H1 (cell line): ENCODE measurements at regions not wholly inside any gene's neighbourhood (a gene's known extent, or its start where the extent isn't known, plus 50 kb on each side); places are given as distances from the start of the nearest gene placed in this dataset.

Experiments
- CTCF ChIA-PET: fragments of 300-600 bp; sonication (Branson Sonifier 250); formaldehyde crosslinking; loops from one replicate; lab custom pipeline; 2021; ENCODE audit not compliant: partially characterized antibody; lab: Charles Lee
- POLR2A ChIA-PET: fragments of 300-600 bp; sonication (Branson Sonifier 250); formaldehyde crosslinking; loops from one replicate; lab custom pipeline; 2021; ENCODE audit warnings: inconsistent platforms; ENCODE audit not compliant: partially characterized antibody; lab: Charles Lee
- DNase-seq, 2 experiments: peaks; one replicate each; pipeline versions ENCODE4 v3.0.0 to v3.0.0-alpha.2; 2010 to 2022; ENCODE audit warnings: low spot score in 2 of 2, low read depth in 1 of 2, mixed read lengths in 1 of 2
- FAIRE-seq: peaks from 2 replicates; lab custom pipeline; 2011; peaks lifted over from hg19 to GRCh38; lab: Jason Lieb, UNC
- H2AFZ ChIP-seq: 2 replicates; pipeline ENCODE4 v1.8.1; 2012; ENCODE audit warnings: low read length, inconsistent platforms
- H2AK5ac ChIP-seq: 2 replicates; pipeline ENCODE4 v1.6.1; 2013; ENCODE audit warnings: low read depth, low read length
- H2BK120ac ChIP-seq: replicated peaks from 2 replicates; pipeline ENCODE3; 2013; ENCODE audit warnings: low read depth, low read length, inconsistent platforms
- H2BK12ac ChIP-seq: 2 replicates; pipeline ENCODE4 v1.6.1; 2013; ENCODE audit warnings: low read depth, low read length
- H2BK15ac ChIP-seq: 2 replicates; pipeline ENCODE4 v1.6.1; 2013; ENCODE audit warnings: low read length
- H2BK20ac ChIP-seq: 2 replicates; pipeline ENCODE4 v1.6.1; 2013; ENCODE audit warnings: low read length
- H2BK5ac ChIP-seq: 2 replicates; pipeline ENCODE4 v1.6.1; 2013; ENCODE audit warnings: low read depth, low read length
- H3K14ac ChIP-seq: 2 replicates; pipeline ENCODE4 v1.6.1; 2013; ENCODE audit warnings: inconsistent platforms; ENCODE audit not compliant: insufficient read length
- H3K18ac ChIP-seq: 2 replicates; pipeline ENCODE4 v1.6.1; 2013; ENCODE audit warnings: low read length; ENCODE audit errors: extremely low read depth
- H3K23ac ChIP-seq: 2 replicates; pipeline ENCODE4 v1.6.1; 2013; ENCODE audit warnings: inconsistent platforms; ENCODE audit not compliant: insufficient read length
- H3K23me2 ChIP-seq: 2 replicates; pipeline ENCODE4 v1.6.1; 2013; ENCODE audit warnings: low read depth, low read length
- H3K27ac ChIP-seq: 2 replicates; pipeline ENCODE4 v1.6.1; 2011; ENCODE audit warnings: low read depth, low read length, inconsistent platforms
- H3K27me3 ChIP-seq, 4 experiments: replicated peaks in 1 of 4; 1 replicate in 1 of 4; 2 replicates in 3 of 4; pipeline versions ENCODE4 v1.6.1 to v1.8.1; 2011 to 2013; ENCODE audit warnings: low read length in 3 of 4, mild to moderate bottlenecking in 3 of 4, inconsistent platforms in 2 of 4, mixed read lengths in 2 of 4, moderate library complexity in 1 of 4; ENCODE audit not compliant: control insufficient read depth in 3 of 4, insufficient read depth in 3 of 4; ENCODE audit errors: extremely low read depth in 1 of 4
- H3K36me3 ChIP-seq, 4 experiments: 2 replicates each; pipeline versions ENCODE4 v1.6.1 to v1.8.1; 2011 to 2013; ENCODE audit warnings: mild to moderate bottlenecking in 4 of 4, low read length in 3 of 4, moderate library complexity in 2 of 4, control low read depth in 1 of 4, inconsistent platforms in 1 of 4; ENCODE audit not compliant: insufficient read depth in 4 of 4, control insufficient read depth in 2 of 4
- H3K4ac ChIP-seq: replicated peaks from 2 replicates; pipeline ENCODE3; 2013; ENCODE audit warnings: low read length, low read depth, mixed read lengths, inconsistent platforms; ENCODE audit not compliant: insufficient read length
- H3K4me1 ChIP-seq, 4 experiments: replicated peaks in 1 of 4; 1 replicate in 1 of 4; 2 replicates in 3 of 4; pipeline versions ENCODE4 v1.6.1 to v1.8.1; 2011 to 2013; ENCODE audit warnings: low read length in 3 of 4, inconsistent platforms in 2 of 4, mixed read lengths in 1 of 4; ENCODE audit not compliant: insufficient read depth in 4 of 4, control insufficient read depth in 3 of 4
- H3K4me2 ChIP-seq, 2 experiments: 2 replicates each; pipeline versions ENCODE4 v1.6.1 to v1.8.1; 2011 to 2013; ENCODE audit warnings: low read depth in 2 of 2, low read length in 2 of 2, control low read depth in 1 of 2, inconsistent platforms in 1 of 2, mild to moderate bottlenecking in 1 of 2; ENCODE audit not compliant: insufficient read depth in 1 of 2
- H3K4me3 ChIP-seq, 4 experiments: fragments of 200-600, 300-600 bp in 1 of 4; sonication (generic), shearing (Covaris generic), sonication (Bioruptor Twin) in 1 of 4; 2 replicates each; pipeline versions ENCODE4 v1.5.1 to v1.8.1; 2011 to 2016; ENCODE audit warnings: low read length in 4 of 4, low read depth in 3 of 4, control low read depth in 2 of 4, inconsistent platforms in 2 of 4, mild to moderate bottlenecking in 2 of 4, mixed read lengths in 1 of 4, moderate library complexity in 1 of 4; ENCODE audit not compliant: insufficient read depth in 2 of 4; ENCODE audit errors: extremely low read depth in 1 of 4
- H3K56ac ChIP-seq: replicated peaks from 2 replicates; pipeline ENCODE3; 2013; ENCODE audit warnings: low read depth, mild to moderate bottlenecking, mixed read lengths, low read length, inconsistent platforms; ENCODE audit not compliant: insufficient read length
- H3K79me1 ChIP-seq: 2 replicates; pipeline ENCODE4 v1.6.1; 2013; ENCODE audit warnings: low read depth, low read length, control low read depth
- H3K79me2 ChIP-seq, 2 experiments: 2 replicates each; pipeline versions ENCODE4 v1.6.1 to v1.8.1; 2012 to 2013; ENCODE audit warnings: low read length in 2 of 2, mild to moderate bottlenecking in 2 of 2, inconsistent platforms in 1 of 2; ENCODE audit not compliant: insufficient read depth in 2 of 2, control insufficient read depth in 1 of 2
- H3K9ac ChIP-seq, 4 experiments: replicated peaks in 1 of 4; 1 replicate in 1 of 4; 2 replicates in 3 of 4; pipeline versions ENCODE4 v1.6.1 to v1.8.1; 2011 to 2013; ENCODE audit warnings: low read depth in 3 of 4, low read length in 3 of 4, control low read depth in 2 of 4, mild to moderate bottlenecking in 2 of 4, moderate library complexity in 2 of 4, inconsistent platforms in 1 of 4; ENCODE audit errors: extremely low read depth in 1 of 4
- H3K9me3 ChIP-seq, 2 experiments: 2 replicates each; pipeline versions ENCODE4 v1.6.1 to v1.8.1; 2012 to 2013; ENCODE audit warnings: mild to moderate bottlenecking in 2 of 2, moderate library complexity in 2 of 2, control low read depth in 1 of 2, inconsistent platforms in 1 of 2, low read depth in 1 of 2, low read length in 1 of 2, mixed read lengths in 1 of 2; ENCODE audit not compliant: insufficient read depth in 2 of 2
- H4K20me1 ChIP-seq, 2 experiments: replicated peaks in 1 of 2; 2 replicates each; pipeline versions ENCODE3 to v1.8.1; 2011 to 2013; ENCODE audit warnings: inconsistent platforms in 2 of 2, low read length in 2 of 2, mild to moderate bottlenecking in 1 of 2; ENCODE audit not compliant: insufficient read depth in 2 of 2, control insufficient read depth in 1 of 2
- H4K5ac ChIP-seq: 2 replicates; pipeline ENCODE4 v1.6.1; 2013; ENCODE audit warnings: low read length, low read depth, mixed read lengths, inconsistent platforms; ENCODE audit not compliant: insufficient read length
- H4K8ac ChIP-seq: 2 replicates; pipeline ENCODE4 v1.8.0; 2013; ENCODE audit warnings: mild to moderate bottlenecking, moderate library complexity, low read length, inconsistent platforms; ENCODE audit not compliant: insufficient read depth; ENCODE audit errors: extremely low read depth
- H4K91ac ChIP-seq: replicated peaks from 2 replicates; pipeline ENCODE3; 2013; ENCODE audit warnings: low read length, mixed read lengths, inconsistent platforms; ENCODE audit not compliant: insufficient read length
- BACH1 ChIP-seq: IDR thresholded peaks from 2 replicates; pipeline ENCODE4 v1.6.1; 2012; ENCODE audit warnings: low read length, improper control_type of control experiment
- CHD2 ChIP-seq: IDR thresholded peaks from 2 replicates; pipeline ENCODE4 v1.6.1; 2012; ENCODE audit warnings: low read length, improper control_type of control experiment
- CREB1 ChIP-seq: IDR thresholded peaks from 2 replicates; pipeline ENCODE4 v1.6.1; 2012; ENCODE audit warnings: inconsistent platforms
- CTCF ChIP-seq, 3 experiments: IDR thresholded peaks; 1 replicate in 2 of 3; 2 replicates in 1 of 3; pipeline versions ENCODE4 v1.5.1 to v1.6.1; 2011; ENCODE audit warnings: low read length in 3 of 3, mild to moderate bottlenecking in 3 of 3, inconsistent platforms in 2 of 3, low read depth in 1 of 3, moderate library complexity in 1 of 3; ENCODE audit not compliant: insufficient read depth in 1 of 3; ENCODE audit errors: control extremely low read depth in 1 of 3
- KDM5A ChIP-seq: fragments of 200-600 bp; IDR thresholded peaks from 2 replicates; pipeline ENCODE4 v1.7.1; 2012; ENCODE audit warnings: mild to moderate bottlenecking, low read length, inconsistent platforms, mixed read lengths
- SP2 ChIP-seq: IDR thresholded peaks from 2 replicates; pipeline ENCODE4 v1.6.1; 2012; ENCODE audit warnings: mild to moderate bottlenecking, low read length, inconsistent platforms
- SRF ChIP-seq: IDR thresholded peaks from 2 replicates; pipeline ENCODE4 v1.6.1; 2011; ENCODE audit warnings: mild to moderate bottlenecking, low read depth, low read length, moderate library complexity
- SUZ12 ChIP-seq: fragments of 200-600 bp; sonication (generic); IDR thresholded peaks from 2 replicates; pipeline ENCODE4 v1.6.1; 2012; ENCODE audit warnings: mild to moderate bottlenecking, inconsistent platforms, low read length, moderate library complexity, mixed read lengths
- TEAD4 ChIP-seq: IDR thresholded peaks from 2 replicates; pipeline ENCODE4 v1.6.1; 2012; ENCODE audit warnings: low read depth, low read length, inconsistent platforms, mixed read lengths
- WGBS, 2 experiments: shearing (Covaris generic) in 1 of 2; methylation state at CpG; one replicate each; pipeline versions ENCODE4 v1.1.6 to v1.1.7; 2013 to 2015; ENCODE audit warnings: low lambda C conversion rate in 2 of 2, mixed read lengths in 2 of 2, inconsistent platforms in 1 of 2, low coverage in 1 of 2, missing lambda C conversion rate in 1 of 2; ENCODE audit not compliant: insufficient replicate concordance in 2 of 2, insufficient coverage in 1 of 2, insufficient read length in 1 of 2; ENCODE audit errors: extremely low coverage in 1 of 2, missing lambda C conversion rate in 1 of 2; 5-methylcytosine and 5-hydroxymethylcytosine counted together
- TF ChIP-seq, protein P1 (sequence below): IDR thresholded peaks from 2 replicates; pipeline ENCODE4 v1.6.1; 2012; ENCODE audit warnings: inconsistent platforms
- TF ChIP-seq, protein P2 (sequence below): IDR thresholded peaks from 2 replicates; pipeline ENCODE4 v1.6.1; 2012; ENCODE audit warnings: inconsistent platforms

GRCh38 chr7:155228459-155228845 is 69.2 kb upstream of the INSIG1 start:
- Histone ChIP-seq H3K4me3 (no peak overlapping the region), H3K14ac (no peak overlapping the region), H2AK5ac (no peak overlapping the region), H3K23me2 (no peaks in the 10 kb centered on the region), H4K8ac (peak overlapping the region; percentile 14; the same call in 1 of the 2 replicates), H4K20me1 (no peaks in the 10 kb centered on the region), H3K79me2 (no peaks in the 10 kb centered on the region), H4K5ac (no peak overlapping the region), H3K18ac (peak overlapping the region; percentile 78), H2AFZ (no peak overlapping the region), H3K79me1 (no peaks in the 10 kb centered on the region), H2BK5ac (peak overlapping the region; percentile 85; the same call in 1 of the 2 replicates), H4K91ac (peak overlapping the region; percentile 45), H3K4me2 (peak overlapping the region in 1 of 2 experiments; percentile 35; a peak in 1 of 4 replicates), H2BK120ac (peak overlapping the region; percentile 39), H2BK20ac (peak overlapping the region; percentile 95; the same call in 1 of the 2 replicates), H3K56ac (no peak overlapping the region), H3K23ac (no peak overlapping the region), H3K4ac (peak overlapping the region; percentile 29), H2BK15ac (0 out of 2 replicates have a peak overlapping the region, but pooled peaks have one; percentile 88), H3K27ac (no peak overlapping the region), H3K36me3 (no peaks in the 10 kb centered on the region), H3K9me3 (no peaks in the 10 kb centered on the region; a peak in 1 of 4 replicates), H3K27me3 (peaks cover 0 to 15% (median 7%) of the 10 kb centered on the region in 4 experiments; a peak in 5 of 7 replicates), H3K4me1 (peaks cover 0 to 25% (median 18%) of the 10 kb centered on the region in 4 experiments; a peak in 6 of 7 replicates), H3K9ac (no peak overlapping the region), H2BK12ac (peak overlapping the region; percentile 72)
- POLR2A ChIA-PET, result no interaction called here
- CTCF ChIA-PET, result interaction anchor here (1.2 to 1.8 kb wide), 3 partner anchors 9 to 38 kb away, joined by 3 to 10 read pairs (median 5); no protein-coding TSS in a partner anchor
- DNase-seq (no peak), FAIRE-seq (no peak)
- WGBS, 2 experiments, result 85% methylated on average over 5 of the region's 8 CpGs; no CpG with 5 or more reads in 1 of the 2 experiments
- TF ChIP-seq CHD2 (no peak), CREB1 (no peak), CTCF (IDR thresholded peaks at IDR 0.05; ENCODE audit: control extremely low read depth in 1 of 3, insufficient read depth in 1 of 3, low read depth in 1 of 3, low read length in 3 of 3) (no peak), SRF (no peak), KDM5A (no peak), TEAD4 (no peak), SP2 (no peak), BACH1 (no peak), SUZ12 (no peak)
- TF ChIP-seq, protein P1, sequence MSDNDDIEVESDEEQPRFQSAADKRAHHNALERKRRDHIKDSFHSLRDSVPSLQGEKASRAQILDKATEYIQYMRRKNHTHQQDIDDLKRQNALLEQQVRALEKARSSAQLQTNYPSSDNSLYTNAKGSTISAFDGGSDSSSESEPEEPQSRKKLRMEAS, result no peak
- TF ChIP-seq, protein P2, sequence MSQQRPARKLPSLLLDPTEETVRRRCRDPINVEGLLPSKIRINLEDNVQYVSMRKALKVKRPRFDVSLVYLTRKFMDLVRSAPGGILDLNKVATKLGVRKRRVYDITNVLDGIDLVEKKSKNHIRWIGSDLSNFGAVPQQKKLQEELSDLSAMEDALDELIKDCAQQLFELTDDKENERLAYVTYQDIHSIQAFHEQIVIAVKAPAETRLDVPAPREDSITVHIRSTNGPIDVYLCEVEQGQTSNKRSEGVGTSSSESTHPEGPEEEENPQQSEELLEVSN, result no peak
